ENCODE measurements at regions not wholly inside any gene's neighbourhood (a gene's known extent, or its start where the extent isn't known, plus 50 kb on each side); places are given as distances from the start of the nearest gene placed in this dataset.

DNA sequence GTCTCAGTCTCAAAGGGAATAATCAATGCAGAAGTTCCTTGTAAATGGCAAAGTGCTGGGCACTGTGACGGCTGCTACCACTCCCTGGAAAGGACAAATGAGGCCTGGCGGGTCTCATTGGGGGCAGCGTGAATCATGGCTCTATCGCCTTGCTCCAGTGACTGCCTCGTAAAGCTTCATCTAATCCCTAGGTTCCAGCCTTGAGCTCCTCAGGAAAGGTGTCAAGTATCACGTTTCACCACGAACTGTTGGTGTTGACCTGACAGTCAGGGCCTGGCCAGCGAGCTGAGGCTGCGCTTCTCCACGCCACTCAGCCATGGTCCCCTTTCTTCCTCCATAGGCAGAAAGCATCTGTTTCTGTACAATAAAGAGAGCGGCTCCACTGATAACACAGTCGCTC lies 126.7 kb upstream of the ZNF32 start:
- Histone ChIP-seq H3F3A (replicated peaks; ENCODE audit: insufficient read depth) (no peaks in the 10 kb centered on the region), H3K36me3 (replicated peaks in 1 of 2; ENCODE audit: control insufficient read depth in 1 of 2, insufficient read depth in 2 of 2, low read length in 1 of 2) (no peaks in the 10 kb centered on the region), H3K4me1 (ENCODE audit: control insufficient read depth in 1 of 2, insufficient read depth in 2 of 2, low read depth in 1 of 2, low read length in 1 of 2) (no peaks in the 10 kb centered on the region; a peak in 1 of 4 replicates), H3K79me2 (ENCODE audit: insufficient read depth) (no peaks in the 10 kb centered on the region), H3K9me3 (peaks cover 16% of the 10 kb centered on the region; the same call in 1 of the 2 replicates), H3K4me3 (ENCODE audit: low read depth in 2 of 2, low read length in 1 of 2) (no peak overlapping the region), H3K4me2 (no peak overlapping the region), H3K27me3 (ENCODE audit: insufficient read depth) (no peaks in the 10 kb centered on the region), H3K27ac (ENCODE audit: low read depth in 2 of 2, low read length in 1 of 2) (no peak overlapping the region), H2AFZ (ENCODE audit: low read depth) (no peak overlapping the region), H3K9ac (no peak overlapping the region), H3K9me2 (peaks cover 3% of the 10 kb centered on the region; the same call in 1 of the 2 replicates), H4K20me1 (ENCODE audit: insufficient read depth) (no peaks in the 10 kb centered on the region)
- ChIA-PET POLR2A (no interaction called here), CTCF (interaction anchor here (1.0 kb wide), 1 partner anchor 85 kb away, joined by 3 read pairs; no protein-coding TSS in a partner anchor)
- TF ChIP-seq RXRA (IDR thresholded peaks at IDR 0.05; ENCODE audit: borderline replicate concordance, low read depth) (no peak), TEAD4 (IDR thresholded peaks at IDR 0.05; ENCODE audit: borderline replicate concordance, insufficient read depth) (no peak), NRF1 (IDR thresholded peaks at IDR 0.05; ENCODE audit: low read depth, low read length) (no peak), POLR2AphosphoS5 (IDR thresholded peaks at IDR 0.05; ENCODE audit: low read depth, low read length) (no peak), YY1 (IDR thresholded peaks at IDR 0.05; ENCODE audit: low read depth) (no peak)
- TF ChIP-seq, protein P1, sequence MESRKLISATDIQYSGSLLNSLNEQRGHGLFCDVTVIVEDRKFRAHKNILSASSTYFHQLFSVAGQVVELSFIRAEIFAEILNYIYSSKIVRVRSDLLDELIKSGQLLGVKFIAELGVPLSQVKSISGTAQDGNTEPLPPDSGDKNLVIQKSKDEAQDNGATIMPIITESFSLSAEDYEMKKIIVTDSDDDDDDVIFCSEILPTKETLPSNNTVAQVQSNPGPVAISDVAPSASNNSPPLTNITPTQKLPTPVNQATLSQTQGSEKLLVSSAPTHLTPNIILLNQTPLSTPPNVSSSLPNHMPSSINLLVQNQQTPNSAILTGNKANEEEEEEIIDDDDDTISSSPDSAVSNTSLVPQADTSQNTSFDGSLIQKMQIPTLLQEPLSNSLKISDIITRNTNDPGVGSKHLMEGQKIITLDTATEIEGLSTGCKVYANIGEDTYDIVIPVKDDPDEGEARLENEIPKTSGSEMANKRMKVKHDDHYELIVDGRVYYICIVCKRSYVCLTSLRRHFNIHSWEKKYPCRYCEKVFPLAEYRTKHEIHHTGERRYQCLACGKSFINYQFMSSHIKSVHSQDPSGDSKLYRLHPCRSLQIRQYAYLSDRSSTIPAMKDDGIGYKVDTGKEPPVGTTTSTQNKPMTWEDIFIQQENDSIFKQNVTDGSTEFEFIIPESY (IDR thresholded peaks at IDR 0.05; ENCODE audit: borderline replicate concordance, low read depth): no peak
- TF ChIP-seq, protein P2, sequence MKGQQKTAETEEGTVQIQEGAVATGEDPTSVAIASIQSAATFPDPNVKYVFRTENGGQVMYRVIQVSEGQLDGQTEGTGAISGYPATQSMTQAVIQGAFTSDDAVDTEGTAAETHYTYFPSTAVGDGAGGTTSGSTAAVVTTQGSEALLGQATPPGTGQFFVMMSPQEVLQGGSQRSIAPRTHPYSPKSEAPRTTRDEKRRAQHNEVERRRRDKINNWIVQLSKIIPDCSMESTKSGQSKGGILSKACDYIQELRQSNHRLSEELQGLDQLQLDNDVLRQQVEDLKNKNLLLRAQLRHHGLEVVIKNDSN (IDR thresholded peaks at IDR 0.05; ENCODE audit: borderline replicate concordance, low read depth): no peak
- TF ChIP-seq, protein P3, sequence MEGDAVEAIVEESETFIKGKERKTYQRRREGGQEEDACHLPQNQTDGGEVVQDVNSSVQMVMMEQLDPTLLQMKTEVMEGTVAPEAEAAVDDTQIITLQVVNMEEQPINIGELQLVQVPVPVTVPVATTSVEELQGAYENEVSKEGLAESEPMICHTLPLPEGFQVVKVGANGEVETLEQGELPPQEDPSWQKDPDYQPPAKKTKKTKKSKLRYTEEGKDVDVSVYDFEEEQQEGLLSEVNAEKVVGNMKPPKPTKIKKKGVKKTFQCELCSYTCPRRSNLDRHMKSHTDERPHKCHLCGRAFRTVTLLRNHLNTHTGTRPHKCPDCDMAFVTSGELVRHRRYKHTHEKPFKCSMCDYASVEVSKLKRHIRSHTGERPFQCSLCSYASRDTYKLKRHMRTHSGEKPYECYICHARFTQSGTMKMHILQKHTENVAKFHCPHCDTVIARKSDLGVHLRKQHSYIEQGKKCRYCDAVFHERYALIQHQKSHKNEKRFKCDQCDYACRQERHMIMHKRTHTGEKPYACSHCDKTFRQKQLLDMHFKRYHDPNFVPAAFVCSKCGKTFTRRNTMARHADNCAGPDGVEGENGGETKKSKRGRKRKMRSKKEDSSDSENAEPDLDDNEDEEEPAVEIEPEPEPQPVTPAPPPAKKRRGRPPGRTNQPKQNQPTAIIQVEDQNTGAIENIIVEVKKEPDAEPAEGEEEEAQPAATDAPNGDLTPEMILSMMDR (IDR thresholded peaks at IDR 0.05): no peak
- 46% methylated on average over 11 of the region's 12 CpGs for WGBS (ENCODE audit: low lambda C conversion rate)
- no peak for DNase-seq

DNA sequence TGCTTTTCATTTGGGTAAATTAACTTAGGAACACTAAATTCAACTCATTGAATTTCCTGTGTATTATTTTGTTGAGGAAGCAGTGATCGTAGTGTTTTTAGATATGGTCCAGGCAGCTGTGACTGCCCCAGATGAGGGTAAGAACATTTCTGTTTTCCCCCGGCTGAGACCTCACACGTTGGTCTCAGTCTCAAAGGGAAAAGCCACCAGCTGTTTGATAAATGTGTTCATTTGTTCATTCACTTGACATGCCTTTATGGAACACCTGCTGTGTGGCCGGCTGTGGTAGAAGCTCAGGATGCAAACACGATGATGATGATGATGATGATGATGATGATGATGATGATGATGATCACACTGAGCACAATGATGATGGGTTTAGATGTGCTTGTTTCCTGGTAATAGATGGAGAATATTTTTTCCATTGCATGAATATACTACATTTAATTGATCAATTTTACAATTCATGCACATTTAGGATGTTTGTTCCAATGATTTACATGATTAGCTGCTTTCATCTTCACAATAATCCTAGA lies 125.6 kb upstream of the ZNF32 start:
- TF ChIP-seq RXRA (IDR thresholded peaks at IDR 0.05; ENCODE audit: borderline replicate concordance, low read depth) (no peak), RCOR1 (IDR thresholded peaks at IDR 0.05; ENCODE audit: low read length) (no peak), GATA2 (CRISPR knock-in tag; IDR thresholded peaks at IDR 0.05) (no peak)
- TF ChIP-seq, protein P4, sequence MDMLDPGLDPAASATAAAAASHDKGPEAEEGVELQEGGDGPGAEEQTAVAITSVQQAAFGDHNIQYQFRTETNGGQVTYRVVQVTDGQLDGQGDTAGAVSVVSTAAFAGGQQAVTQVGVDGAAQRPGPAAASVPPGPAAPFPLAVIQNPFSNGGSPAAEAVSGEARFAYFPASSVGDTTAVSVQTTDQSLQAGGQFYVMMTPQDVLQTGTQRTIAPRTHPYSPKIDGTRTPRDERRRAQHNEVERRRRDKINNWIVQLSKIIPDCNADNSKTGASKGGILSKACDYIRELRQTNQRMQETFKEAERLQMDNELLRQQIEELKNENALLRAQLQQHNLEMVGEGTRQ (IDR thresholded peaks at IDR 0.05; ENCODE audit: borderline replicate concordance, low read depth, low read length): no peak
- Histone ChIP-seq H3K9me2 (peaks cover 3% of the 10 kb centered on the region; the same call in 1 of the 2 replicates), H3K9me3 (peaks cover 16% of the 10 kb centered on the region; the same call in 1 of the 2 replicates), H3K36me3 (replicated peaks in 1 of 2; ENCODE audit: control insufficient read depth in 1 of 2, insufficient read depth in 2 of 2, low read length in 1 of 2) (no peaks in the 10 kb centered on the region), H3K4me1 (ENCODE audit: control insufficient read depth in 1 of 2, insufficient read depth in 2 of 2, low read depth in 1 of 2, low read length in 1 of 2) (no peaks in the 10 kb centered on the region), H3F3A (replicated peaks; ENCODE audit: insufficient read depth) (no peaks in the 10 kb centered on the region), H3K27me3 (ENCODE audit: insufficient read depth) (no peaks in the 10 kb centered on the region), H3K9ac (no peak overlapping the region), H3K4me3 (ENCODE audit: low read depth in 2 of 2, low read length in 1 of 2) (no peak overlapping the region), H2AFZ (ENCODE audit: low read depth) (no peak overlapping the region), H4K20me1 (ENCODE audit: insufficient read depth) (no peaks in the 10 kb centered on the region), H3K4me2 (no peak overlapping the region), H3K27ac (ENCODE audit: low read depth in 2 of 2, low read length in 1 of 2) (no peak overlapping the region), H3K79me2 (ENCODE audit: insufficient read depth) (no peaks in the 10 kb centered on the region)
- ChIA-PET POLR2A (no interaction called here), CTCF (no interaction called here)
- 27% methylated on average over 5 of the region's 5 CpGs for WGBS (ENCODE audit: low lambda C conversion rate)
- no peak for DNase-seq
